Nephron progenitor cell (in vitro differentiated cells): ENCODE measurements at regions not wholly inside any gene's neighbourhood (a gene's known extent, or its start where the extent isn't known, plus 50 kb on each side); places are given as distances from the start of the nearest gene placed in this dataset.

Experiments used
- DNase-seq: peaks from one replicate; pipeline ENCODE4 v3.0.0; 2021
- H3K27ac Mint-ChIP-seq: 2 replicates; pipeline ENCODE4 v1.8.0; 2021; ENCODE audit warnings: mild to moderate bottlenecking, moderate library complexity, mixed read lengths
- H3K27me3 Mint-ChIP-seq: 2 replicates; pipeline ENCODE4 v1.8.0; 2021; ENCODE audit warnings: mild to moderate bottlenecking, low read depth, mixed read lengths; ENCODE audit not compliant: poor library complexity
- H3K36me3 Mint-ChIP-seq: 2 replicates; pipeline ENCODE4 v1.8.0; 2021; ENCODE audit warnings: low read depth, mixed read lengths
- H3K4me1 Mint-ChIP-seq: 2 replicates; pipeline ENCODE4 v1.8.0; 2021; ENCODE audit warnings: mixed read lengths
- H3K4me3 Mint-ChIP-seq: 2 replicates; pipeline ENCODE4 v1.8.0; 2021; ENCODE audit warnings: mild to moderate bottlenecking, moderate library complexity, mixed read lengths
- H3K9me3 Mint-ChIP-seq: 2 replicates; pipeline ENCODE4 v1.8.0; 2021; ENCODE audit warnings: mild to moderate bottlenecking, moderate library complexity, mixed read lengths
- TF ChIP-seq, protein P1 (sequence below): fragments of 200-600 bp; sonication (generic); IDR thresholded peaks from 2 replicates; pipeline ENCODE4 v1.5.0; 2021; ENCODE audit warnings: antibody characterized with exemption

DNA sequence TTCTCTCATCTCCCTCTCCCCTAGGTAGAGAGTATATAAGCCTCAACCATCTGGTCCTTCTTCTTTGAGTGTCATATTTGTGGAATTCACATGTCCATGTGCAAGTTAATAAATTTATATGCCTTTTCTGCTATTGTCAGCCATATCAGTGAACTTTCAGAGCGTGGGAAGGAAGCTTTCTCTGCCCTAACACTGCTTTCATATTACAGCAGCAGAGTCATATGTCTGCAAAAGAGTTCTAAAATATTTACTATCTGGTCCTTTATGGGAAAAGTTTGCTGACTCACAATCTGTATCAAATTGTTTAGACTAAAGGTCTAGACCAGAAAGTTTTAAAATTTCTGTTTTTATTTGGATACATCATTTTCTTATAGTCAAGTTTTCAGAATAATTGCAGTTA lies 669.0 kb downstream of the LRRC70 start:
- H3K4me1 Mint-ChIP-seq, result no peaks in the 10 kb centered on the region
- no peak for DNase-seq
- TF ChIP-seq, protein P1, sequence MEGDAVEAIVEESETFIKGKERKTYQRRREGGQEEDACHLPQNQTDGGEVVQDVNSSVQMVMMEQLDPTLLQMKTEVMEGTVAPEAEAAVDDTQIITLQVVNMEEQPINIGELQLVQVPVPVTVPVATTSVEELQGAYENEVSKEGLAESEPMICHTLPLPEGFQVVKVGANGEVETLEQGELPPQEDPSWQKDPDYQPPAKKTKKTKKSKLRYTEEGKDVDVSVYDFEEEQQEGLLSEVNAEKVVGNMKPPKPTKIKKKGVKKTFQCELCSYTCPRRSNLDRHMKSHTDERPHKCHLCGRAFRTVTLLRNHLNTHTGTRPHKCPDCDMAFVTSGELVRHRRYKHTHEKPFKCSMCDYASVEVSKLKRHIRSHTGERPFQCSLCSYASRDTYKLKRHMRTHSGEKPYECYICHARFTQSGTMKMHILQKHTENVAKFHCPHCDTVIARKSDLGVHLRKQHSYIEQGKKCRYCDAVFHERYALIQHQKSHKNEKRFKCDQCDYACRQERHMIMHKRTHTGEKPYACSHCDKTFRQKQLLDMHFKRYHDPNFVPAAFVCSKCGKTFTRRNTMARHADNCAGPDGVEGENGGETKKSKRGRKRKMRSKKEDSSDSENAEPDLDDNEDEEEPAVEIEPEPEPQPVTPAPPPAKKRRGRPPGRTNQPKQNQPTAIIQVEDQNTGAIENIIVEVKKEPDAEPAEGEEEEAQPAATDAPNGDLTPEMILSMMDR, result no peak
- H3K36me3 Mint-ChIP-seq, result no peaks in the 10 kb centered on the region
- H3K9me3 Mint-ChIP-seq, result no peaks in the 10 kb centered on the region
- no peak overlapping the region for H3K27ac Mint-ChIP-seq
- H3K4me3 Mint-ChIP-seq, result no peak overlapping the region
- H3K27me3 Mint-ChIP-seq, result peaks cover 3% of the 10 kb centered on the region

DNA sequence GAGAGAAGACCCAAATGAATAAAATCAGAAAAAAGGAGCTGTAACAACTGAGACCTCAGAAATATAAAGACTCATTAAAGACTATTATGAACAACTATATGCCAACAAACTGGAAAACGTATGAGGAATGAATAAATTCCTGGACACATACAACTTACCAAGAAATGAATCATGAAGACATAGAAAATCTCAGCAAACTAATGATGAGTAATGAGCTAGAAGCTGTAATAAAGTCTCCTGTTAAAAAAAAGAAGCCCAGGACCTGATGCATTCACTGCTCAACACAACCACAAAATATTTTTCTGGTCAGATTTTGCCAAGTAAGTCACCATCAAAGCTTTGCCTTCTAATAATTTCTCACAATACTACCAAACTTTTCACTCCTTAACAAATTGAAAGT lies 666.7 kb downstream of the LRRC70 start:
- no peaks in the 10 kb centered on the region for H3K4me1 Mint-ChIP-seq
- TF ChIP-seq, protein P1, result no peak
- H3K36me3 Mint-ChIP-seq, result no peaks in the 10 kb centered on the region
- peaks cover 3% of the 10 kb centered on the region for H3K27me3 Mint-ChIP-seq
- H3K4me3 Mint-ChIP-seq, result no peak overlapping the region
- no peaks in the 10 kb centered on the region for H3K9me3 Mint-ChIP-seq
- H3K27ac Mint-ChIP-seq, result no peak overlapping the region
- no peak for DNase-seq

DNA sequence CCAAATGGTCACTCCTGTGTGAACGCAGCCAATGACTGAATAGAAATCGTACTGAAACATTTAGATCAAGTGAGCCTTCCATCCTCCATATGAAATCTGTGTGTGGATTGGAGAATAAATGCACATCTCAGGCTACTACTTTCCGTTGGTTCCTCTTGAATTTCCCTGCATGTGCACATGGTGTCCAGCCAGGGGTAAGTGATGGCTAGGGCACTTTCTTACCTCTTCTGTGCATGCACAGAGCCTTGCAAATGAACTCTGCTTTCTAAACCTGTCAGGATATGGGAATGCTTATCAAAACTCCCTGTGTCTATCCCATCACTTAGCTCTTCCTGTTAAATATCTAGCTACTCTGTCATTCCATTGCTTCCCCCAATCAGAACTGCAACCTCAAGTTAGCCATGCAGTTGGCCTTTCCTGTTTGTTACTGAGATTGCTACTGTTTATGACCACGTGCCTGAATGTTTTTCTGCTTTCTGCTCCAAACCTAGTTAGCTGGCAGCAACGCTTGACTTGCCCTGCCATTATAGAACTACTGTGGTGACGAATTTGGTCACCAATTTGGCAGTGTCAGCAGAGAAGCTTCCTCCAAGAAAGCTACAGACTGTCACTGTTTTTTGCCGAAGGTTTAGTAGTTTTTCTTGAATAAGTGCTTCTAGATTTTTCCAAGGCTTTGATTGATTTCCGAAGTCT lies 661.6 kb downstream of the LRRC70 start:
- Mint-ChIP-seq H3K27me3 (no peaks in the 10 kb centered on the region), H3K4me3 (no peak overlapping the region), H3K4me1 (no peaks in the 10 kb centered on the region), H3K36me3 (no peaks in the 10 kb centered on the region), H3K9me3 (no peaks in the 10 kb centered on the region), H3K27ac (no peak overlapping the region)
- TF ChIP-seq, protein P1, result no peak
- no peak for DNase-seq

DNA sequence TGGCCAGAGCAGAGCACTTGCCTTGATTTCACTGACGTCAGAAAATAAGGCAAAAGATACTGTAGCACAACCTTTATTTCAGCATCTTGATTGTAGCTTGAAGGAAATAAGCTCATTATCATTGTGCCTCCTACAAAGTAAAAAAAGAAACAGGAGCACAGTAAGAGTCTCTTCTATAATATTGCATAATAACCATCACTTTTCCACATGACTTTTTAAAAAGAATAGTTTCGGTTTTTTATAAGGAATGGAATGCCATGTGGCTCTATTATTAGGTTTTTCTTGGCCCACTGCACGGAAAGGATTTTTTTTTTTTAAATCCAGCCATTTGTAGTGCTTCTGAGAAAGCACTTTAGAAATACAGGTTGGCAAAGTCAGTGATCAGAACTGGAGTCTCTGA lies 655.3 kb downstream of the LRRC70 start:
- H3K4me1 Mint-ChIP-seq, result no peaks in the 10 kb centered on the region

DNA sequence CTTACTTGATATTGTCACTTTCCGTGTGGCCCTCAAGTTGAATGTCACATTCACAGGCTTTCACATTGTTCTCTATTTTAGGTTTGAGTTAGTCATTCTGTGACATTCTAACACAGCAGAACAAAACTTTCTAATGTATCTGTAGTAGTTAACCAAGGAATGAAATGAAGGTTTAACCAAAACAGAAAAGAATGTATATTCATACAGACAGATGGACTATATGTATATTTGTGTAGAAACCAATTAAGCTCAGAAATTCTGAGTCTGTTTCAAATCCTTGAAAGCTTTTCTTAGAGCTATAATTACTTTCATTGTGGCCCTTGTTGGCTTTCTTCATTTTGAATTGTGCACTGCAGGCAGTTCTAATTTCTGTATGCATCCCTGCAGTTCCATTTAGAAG lies 654.7 kb downstream of the LRRC70 start:
- Mint-ChIP-seq H3K27ac (no peak overlapping the region), H3K27me3 (no peaks in the 10 kb centered on the region), H3K36me3 (no peaks in the 10 kb centered on the region), H3K4me1 (no peaks in the 10 kb centered on the region), H3K4me3 (no peak overlapping the region), H3K9me3 (no peaks in the 10 kb centered on the region)
- TF ChIP-seq, protein P1, result no peak
- no peak for DNase-seq

More for the DNA sequence above, 655.3 kb downstream of the LRRC70 start:
- Mint-ChIP-seq H3K9me3 (no peaks in the 10 kb centered on the region), H3K36me3 (no peaks in the 10 kb centered on the region), H3K4me3 (no peak overlapping the region), H3K27ac (no peak overlapping the region), H3K27me3 (no peaks in the 10 kb centered on the region)
- TF ChIP-seq, protein P1, result no peak
- no peak for DNase-seq

DNA sequence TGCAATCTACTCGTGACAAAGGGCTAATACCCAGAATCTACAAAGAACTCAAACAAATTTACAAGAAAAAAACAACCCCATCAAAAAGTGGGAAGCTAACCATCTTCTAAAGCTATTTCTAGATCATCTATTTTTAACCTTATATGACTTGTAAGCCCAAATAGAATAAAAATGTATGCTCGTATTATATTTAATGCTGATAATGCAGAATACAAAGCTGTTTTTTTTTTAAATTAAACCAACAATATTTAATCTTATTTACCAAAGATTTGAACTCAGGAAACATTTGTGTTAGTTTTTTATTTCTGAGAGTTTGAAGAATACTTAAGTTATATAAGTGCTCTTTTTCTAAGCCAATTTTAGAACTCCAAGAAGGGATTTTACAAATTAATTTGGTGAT lies 652.1 kb downstream of the LRRC70 start:
- Mint-ChIP-seq H3K27ac (no peak overlapping the region), H3K4me3 (no peak overlapping the region), H3K36me3 (no peaks in the 10 kb centered on the region), H3K27me3 (no peaks in the 10 kb centered on the region), H3K4me1 (no peaks in the 10 kb centered on the region), H3K9me3 (no peaks in the 10 kb centered on the region)
- TF ChIP-seq, protein P1, result no peak
- DNase-seq, result no peak
